GM18867 (cell line): ENCODE measurements at regions not wholly inside any gene's neighbourhood (a gene's known extent, or its start where the extent isn't known, plus 50 kb on each side); places are given as distances from the start of the nearest gene placed in this dataset.
"Not testable (repeated sequence)": the region's sequence is repeated elsewhere in the genome, so short reads cannot be mapped to it uniquely, and the experiment has no call there.

Experiments used
- ATAC-seq: cut with Tn5 transposase; IDR thresholded peaks from one replicate; pipeline ENCODE4 v1.9.1; 2021; ENCODE audit warnings: mild to moderate bottlenecking, moderate library complexity; ENCODE audit not compliant: unreplicated experiment

DNA sequence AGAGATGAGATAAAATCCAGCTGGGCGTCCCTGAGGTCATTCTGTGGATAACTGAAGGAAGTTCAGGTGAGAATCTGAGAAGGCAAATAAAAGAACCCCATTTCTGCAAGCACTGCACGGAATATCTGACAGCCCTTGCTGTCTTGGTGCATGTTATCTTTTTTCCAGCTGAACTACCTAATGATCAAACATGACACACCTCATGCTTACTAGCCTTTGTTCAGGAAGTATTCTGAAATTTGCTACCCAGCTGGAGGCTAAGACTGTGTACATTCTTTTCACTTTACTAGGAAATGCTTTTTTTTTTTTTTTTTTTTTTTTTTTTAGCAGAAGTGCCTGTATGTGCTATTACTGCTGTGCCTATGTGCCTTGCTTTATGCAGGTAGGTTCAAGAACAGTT is 718.1 kb downstream of the SMARCA1 start:
- ATAC-seq: no peak

DNA sequence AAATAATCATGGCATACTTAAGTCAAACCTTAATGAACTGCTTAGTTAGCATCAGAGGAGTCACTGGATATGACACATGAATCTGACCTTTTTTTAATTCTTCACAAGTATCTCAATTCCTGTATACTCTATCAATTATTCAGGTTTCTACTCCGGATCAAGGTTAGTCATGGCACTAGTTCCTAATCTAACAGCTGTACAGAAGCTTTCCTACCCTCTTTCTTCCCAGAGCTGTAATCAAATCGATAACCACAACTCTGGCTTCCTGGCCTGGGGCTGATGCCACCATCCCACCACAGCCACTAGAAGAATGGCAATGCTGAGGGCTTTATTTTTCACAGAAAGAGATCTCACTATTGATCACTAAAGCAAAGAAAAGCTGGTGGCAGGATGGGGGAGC is 718.5 kb downstream of the SMARCA1 start:
- ATAC-seq: no peak

DNA sequence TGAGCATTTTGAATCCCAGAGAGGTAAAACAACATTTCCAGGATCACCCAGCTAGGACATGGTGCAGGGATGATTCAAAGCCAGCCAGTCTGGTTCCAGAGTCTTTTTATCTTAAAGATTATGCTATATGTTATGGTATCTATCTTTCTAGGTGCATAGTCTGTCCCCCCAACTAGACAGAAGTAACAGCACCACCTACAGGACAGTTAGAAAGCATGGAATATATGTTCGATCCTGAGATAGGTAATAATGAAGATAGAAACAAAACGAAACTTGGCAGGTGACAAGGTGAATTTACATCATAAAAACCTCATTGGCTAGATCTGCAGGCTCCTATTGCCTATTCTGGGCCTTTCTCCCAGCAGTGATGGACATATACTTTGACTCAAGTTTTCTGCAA is 723.2 kb downstream of the SMARCA1 start:
- no peak for ATAC-seq

DNA sequence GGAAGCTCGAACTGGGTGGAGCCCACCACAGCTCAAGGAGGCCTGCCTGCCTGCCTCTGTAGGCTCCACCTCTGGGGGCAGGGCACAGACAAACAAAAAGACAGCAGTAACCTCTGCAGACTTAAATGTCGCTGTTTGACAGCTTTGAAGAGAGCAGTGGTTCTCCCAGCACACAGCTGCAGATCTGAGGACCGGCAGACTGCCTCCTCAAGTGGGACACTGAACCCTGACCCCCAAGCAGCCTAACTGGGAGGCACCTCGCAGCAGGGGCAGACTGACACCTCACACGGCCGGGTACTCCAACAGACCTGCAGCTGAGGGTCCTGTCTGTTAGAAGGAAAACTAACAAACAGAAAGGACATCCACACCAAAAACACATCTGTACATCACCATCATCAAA is 730.9 kb upstream of the ACTRT1 start:
- ATAC-seq: not testable (repeated sequence)

DNA sequence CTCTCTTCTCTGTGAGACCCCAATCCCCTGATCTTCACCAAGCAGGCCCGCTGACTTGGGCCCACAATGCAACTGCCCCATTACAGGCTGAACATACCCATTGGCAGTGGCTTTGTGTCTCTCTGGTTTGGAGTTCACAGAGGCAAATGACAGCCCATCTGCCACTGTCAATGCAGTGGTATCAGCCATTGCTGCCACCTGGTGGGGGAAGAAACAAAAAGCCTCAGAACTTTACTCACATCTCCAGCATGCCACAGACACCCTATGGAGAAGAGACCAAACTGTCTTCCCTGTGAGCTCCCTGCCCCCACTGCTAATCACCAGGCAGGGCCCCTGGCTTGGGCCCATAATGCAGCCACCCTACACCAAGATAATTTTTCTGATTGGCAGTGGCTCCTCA is 729.3 kb upstream of the ACTRT1 start:
- ATAC-seq: peak; percentile 77

DNA sequence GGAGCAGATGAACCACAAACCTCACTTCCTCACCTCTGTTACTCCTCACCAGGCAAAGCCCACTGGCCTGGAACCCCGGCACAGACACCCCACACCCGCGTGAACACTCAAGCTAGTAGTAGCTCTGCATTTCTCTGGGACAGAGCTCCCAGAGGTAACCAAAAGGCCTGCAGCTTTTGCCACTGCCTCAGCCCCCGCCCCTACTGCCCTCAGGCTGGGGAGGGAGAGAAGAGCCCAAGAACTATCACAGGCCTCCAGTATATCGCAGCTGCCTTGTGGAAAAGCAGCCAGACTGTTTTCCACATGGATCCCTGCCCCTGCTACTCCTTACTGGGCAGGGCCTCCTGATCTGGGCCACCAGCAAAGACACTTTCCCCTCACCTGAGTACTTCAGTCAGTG is 728.7 kb upstream of the ACTRT1 start:
- no peak for ATAC-seq

DNA sequence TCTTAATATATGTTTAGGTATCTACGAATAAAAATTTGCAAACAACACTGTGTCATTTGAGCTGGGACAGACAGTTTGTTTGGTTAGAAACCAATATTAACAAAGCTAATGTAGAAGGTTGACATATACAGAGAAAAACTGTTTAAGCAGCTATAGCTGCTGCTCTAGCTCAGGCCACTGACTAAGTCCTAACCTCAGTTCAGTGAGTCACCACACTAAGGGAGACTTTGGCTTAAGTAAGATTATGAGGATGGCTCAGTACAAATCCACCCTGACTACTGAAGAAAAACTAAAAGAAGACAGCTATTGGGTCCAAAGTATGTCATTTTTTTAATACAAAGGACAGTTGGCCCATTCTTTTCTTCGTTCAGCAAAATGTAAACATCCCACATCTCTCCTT is 717.3 kb upstream of the ACTRT1 start:
- no peak for ATAC-seq

DNA sequence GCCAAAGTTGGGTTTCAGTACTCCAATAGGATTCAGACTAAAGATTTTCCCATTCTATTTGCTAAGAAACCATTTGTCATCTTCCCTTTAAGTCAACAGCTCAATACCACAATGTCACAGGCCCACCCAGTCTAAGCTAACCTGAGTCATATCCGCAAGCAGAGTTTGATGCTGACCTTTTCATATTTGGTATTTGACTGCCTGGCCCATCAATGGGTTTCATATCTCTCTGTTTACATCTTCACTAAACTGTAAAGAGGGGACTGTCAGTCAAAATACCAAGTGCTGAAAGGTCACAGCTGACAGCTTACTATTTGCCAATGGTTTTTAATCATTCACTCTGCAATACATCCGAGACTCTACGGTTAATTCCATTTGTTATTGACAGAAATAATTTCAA is 707.5 kb upstream of the ACTRT1 start:
- ATAC-seq: no peak

DNA sequence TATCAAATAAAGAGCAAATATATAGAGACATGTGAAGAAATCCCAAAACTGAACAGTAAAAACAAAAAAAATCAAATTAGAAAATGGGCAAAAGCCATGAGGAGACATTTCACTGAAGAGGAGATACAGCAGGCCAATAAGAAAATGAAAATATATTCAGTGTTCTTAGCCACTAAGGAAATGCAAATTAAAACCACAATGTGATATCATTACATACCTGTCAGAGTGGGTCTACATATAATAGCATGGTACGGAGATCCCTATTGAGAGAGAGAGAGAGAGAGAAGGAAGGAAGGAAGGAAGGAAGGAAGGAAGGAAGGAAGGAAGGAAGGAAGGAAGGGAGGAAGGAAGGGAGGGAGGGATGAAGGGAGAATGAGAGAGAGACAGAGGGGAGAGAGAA is 707.0 kb upstream of the ACTRT1 start:
- no peak for ATAC-seq

DNA sequence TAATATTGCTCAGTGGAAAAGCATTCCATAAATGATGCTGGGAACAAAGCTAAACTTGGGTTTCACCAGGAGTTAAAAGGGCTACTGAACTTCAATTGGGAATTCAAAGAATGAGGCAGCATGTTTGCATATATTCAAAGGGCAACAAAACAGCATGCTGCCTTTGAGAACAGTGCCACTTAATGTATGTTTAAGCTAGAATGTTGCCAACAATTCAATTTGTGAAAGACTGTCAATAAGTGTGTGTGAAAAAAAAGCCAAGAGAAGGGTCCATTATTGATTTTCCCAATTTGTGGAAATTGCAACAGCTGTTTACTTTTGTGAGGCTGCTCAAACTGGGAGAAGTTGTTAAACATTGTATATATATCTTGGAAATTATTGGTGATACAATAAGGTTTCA is 701.9 kb upstream of the ACTRT1 start:
- ATAC-seq: no peak

DNA sequence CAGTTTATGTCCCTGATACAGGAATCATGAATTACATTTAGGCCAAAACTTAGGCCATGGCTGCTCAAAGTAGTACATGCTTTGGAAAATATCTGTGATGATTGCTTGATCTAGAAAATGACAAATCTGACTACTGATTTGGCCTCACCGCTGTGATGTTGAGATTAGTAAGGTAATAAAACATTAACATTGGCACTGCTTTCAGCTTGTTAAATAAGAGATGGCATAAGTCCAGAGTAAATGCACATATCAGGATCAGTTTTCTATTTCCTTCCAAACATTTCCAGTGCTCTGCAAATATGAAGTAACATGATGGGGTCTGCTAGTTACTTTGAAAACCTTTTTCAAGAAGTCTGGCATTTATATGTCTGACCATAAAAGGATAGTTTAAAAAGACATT is 687.3 kb upstream of the ACTRT1 start:
- no peak for ATAC-seq

DNA sequence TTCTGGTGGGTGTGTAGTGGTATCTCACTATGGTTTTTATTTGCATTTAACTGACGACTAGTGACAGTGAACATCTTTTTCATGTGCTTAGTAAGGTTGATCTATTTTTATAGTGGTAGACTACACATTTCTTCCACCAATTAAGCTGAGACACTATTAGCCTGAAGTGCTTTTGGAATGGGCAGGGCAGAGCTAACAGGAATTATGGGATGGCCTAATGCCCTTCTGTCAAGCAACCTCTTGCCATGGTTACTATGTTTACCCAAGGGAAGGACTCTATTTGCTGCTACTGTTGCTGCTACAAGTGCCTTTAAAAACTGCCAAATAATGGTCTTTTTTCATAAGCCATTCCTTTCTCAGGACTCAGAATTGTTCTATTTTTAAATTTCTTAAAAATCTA is 676.7 kb upstream of the ACTRT1 start:
- no peak for ATAC-seq

DNA sequence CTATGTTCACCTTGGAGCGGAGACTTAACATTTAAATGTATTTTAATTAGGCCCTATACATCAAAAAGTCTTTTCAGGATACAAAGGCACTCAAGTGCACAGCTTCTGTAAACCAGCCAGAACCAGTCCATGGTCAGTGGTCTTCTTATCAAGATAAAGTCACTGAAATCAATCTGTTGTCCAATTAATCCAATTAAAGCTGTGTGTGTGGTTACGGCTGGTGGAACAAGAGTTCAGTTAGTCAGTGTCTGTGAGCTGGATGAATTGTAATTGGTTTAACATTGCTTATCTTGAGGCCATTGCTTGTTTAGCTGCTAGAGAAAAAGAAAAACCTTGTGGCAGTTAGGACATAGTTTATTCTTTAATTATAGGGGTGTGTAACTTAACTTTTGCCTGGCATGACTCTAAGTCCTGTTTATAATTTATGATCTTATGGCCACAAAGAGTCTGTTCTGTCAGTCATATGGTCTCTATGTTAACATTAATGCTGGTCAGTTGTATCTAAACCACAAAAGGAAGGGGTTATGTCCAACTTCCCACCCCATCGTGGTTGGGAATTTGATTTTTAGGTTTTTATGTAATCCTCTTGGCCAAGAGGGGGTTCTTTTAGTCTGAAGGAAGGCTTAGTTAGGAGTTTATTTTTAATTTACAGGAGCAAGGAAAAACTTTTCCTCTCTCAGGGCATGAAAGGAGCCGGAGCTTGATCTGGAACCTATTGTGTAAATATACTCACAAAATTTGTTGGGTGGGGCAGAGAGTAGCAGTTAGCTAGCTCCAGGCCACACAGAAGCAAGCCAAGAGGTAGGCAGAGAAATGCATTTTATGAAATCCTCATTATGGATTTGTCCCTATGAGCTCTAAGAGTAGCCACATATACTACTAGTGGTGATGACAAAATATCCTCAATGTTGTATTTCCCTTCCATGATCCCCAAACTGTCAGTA is 665.7 kb upstream of the ACTRT1 start:
- ATAC-seq: no peak

DNA sequence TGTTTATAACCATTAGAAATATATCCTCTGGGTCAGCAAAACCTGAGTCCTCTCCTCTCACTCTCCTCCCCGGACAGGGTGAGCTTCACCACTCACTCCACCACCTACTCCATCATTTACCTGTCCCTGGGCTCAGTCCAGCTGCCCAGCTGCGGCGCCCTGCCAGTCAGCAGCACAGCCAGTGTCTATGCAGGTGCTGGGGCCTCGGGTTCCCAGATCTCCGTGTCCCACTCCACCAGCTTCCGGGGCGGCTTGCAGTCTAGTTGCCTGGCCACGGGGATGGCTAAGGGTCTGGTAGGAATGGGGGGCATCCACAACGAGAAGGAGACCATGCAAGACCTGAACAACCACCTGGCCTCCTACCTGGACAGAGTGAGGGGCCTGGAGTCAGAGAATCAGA is 662.2 kb upstream of the ACTRT1 start:
- no peak for ATAC-seq

DNA sequence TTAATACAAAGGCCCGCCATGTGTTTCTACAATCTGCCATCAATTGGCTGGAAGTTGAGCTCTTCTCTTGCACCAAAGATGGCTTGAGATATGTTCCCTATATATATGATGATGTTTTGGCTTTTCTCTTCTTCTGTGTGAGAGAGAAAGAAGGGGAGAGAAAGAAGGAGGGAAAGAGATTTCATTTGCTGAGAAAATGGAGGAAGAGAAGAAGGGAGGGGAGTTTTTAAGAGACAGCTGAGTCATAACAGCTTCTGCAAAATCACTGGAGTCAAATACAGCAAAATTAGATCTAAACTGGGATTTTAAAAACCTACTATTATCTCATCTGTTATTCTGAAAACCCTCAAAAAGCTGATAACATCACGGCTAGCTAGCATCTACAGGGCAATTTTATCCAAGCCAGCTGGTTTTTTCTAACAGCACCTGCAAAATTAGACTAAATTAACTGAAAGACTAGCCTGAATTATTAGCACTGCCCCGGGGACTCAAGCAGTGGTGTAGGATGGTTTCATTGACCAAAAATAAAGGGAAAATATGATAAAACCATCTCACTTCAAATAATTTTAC is 647.6 kb upstream of the ACTRT1 start:
- ATAC-seq: no peak

DNA sequence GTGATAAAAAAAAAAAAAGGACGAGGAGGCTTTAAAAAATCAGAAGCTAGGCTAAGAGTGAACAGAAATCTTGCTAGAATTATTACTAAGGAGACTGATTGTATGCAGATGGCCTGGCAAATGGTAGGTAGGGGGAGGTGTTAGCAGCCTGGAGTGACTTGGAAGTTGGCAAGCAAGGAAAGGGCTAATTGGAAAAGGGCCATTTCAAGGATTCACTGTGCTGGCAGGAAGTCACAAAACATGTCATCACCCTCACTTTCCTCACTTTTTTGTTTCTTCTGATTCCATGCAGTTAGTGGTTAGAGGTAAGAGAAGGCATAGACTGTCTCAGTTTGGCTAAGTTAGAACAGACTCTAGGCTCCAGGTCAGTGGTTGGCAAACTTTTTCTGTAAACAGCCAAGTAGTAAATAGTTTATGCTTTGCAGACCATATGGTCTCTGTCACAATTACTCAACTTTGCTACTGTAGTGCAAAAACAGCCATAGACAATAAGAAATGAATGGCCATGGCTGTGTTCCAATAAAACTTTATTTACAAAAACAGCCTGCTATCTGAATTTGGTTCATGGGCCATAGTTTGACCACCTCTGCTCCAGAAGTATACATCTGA is 646.5 kb upstream of the ACTRT1 start:
- ATAC-seq: no peak

DNA sequence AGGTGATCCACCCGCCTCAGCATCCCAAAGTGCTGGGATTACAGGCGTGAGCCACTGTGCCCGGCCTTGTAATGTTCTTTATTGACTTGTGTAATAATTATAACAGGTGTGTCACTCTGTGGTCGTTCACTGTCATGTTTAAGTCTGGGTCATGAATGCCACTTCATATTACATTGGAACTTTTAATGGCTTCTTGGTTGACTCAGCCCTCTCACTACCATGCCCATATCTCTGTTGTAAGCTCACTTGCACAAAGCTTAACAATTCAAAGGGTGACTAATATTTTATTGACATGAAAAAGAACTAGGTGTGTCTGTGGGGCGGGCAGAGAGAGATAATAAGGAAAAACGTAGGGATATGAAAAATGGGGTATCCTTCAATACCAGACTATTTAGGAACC is 639.7 kb upstream of the ACTRT1 start:
- no peak for ATAC-seq

DNA sequence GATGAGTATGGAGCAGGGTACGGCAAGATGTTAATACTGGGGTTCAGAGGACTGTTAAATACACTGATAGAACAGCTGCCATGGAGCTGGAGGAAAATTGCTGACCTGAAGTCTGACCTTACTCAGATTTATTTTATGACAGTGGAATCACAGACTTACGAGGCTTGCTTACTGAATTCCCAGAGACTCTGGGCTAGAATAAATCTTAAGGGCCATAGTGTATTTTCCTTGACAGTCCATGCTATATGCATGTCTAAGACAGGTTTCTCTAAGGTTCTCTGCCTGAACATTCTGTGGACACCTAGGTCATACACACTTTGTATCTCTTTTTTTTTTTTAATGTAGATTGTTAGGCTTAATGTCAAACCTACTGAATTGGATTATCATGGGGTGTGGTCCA is 633.2 kb upstream of the ACTRT1 start:
- no peak for ATAC-seq

DNA sequence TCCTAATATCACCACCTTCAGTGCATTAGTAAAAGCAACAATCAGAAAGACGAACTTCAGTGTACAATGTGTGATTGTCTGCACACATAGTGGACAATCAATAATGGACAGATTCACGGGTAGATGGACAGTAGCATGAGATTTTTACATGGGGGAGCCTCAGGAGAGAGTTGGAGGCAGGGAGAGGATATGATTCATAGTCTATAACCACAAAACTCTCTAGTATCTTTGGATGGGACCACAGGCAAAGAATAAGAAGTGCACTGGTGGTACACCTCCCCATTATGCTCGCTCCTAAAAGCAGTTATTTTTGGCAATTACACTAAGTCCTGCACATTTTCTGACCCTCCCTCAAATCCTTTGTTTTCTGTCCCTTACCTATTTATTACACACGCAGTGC is 624.4 kb upstream of the ACTRT1 start:
- ATAC-seq: no peak

DNA sequence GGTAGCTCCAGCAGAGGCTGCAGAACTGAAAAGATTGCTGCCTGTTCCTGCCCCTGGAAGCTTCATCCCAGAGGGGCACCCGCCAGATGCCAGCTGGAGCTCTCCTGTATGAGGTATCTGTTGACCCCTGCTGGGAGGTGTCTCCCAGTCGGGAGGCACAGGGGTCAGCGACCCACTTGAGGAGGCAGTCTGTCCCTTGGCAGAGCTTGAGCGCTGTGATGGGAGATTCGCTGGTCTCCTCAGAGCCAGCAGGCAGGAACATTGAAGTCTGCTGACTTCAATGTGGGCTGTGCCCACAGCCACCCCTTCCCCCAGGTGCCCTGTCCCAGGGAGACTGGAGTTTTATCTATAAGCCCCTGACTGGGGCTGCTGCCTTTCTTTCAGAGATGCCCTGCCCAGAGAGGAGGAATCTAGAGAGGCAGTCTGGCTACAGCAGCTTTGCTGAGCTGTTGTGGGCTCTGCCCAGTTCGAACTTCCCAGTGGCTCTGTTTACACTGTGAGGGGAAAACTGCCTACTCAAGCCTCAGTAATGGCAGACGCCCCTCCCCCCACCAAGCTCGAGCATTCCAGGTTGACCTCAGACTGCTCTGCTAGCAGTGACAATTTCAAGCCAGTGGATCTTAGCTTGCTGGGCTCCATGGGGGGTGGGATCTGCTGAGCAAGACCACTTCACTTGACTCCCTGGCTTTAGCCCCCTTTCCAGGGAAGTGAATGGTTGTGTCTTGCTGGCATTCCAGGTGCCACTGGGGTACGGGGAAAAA is 622.3 kb upstream of the ACTRT1 start:
- not testable (repeated sequence) for ATAC-seq

DNA sequence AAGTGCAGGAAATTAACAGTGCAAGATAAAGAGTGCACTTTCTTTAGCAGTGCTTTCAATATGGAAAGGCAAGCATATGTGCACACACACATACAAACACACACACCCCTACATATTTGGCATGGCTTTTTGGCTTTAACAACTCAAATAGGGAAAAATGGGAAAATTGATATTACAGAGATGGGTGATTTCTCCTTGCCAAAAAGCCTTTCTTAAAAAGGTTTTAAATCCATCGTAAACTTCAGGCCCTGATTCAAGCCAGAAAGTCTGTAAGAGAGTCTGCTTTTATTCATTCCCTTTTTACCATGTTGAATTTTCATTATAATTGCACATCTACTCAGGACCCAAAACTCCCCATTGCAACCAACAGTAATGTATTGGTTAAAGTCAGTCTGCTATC is 612.0 kb upstream of the ACTRT1 start:
- no peak for ATAC-seq
